ENCODE measurements at regions not wholly inside any gene's neighbourhood (a gene's known extent, or its start where the extent isn't known, plus 50 kb on each side); places are given as distances from the start of the nearest gene placed in this dataset.

GRCh38 chr16:50472472-50472871, 75.7 kb upstream of the NKD1 start:
- no peaks in the 10 kb centered on the region for H3F3A ChIP-seq (ENCODE audit: low read depth)
- no peak for TF ChIP-seq CTCF (conservative IDR thresholded peaks at IDR 0.05; ENCODE audit: low read length)
- TF ChIP-seq EZH2phosphoT487 (IDR thresholded peaks at IDR 0.05; ENCODE audit: borderline replicate concordance) = no peak
- no peak overlapping the region for H3K4me2 ChIP-seq (ENCODE audit: low read depth, low read length, poor library complexity, severe bottlenecking)
- no peaks in the 10 kb centered on the region for H3K4me1 ChIP-seq (ENCODE audit: insufficient read depth, low read length, poor library complexity, severe bottlenecking)
- H3K9me2 ChIP-seq (replicated peaks; ENCODE audit: low read depth, low read length) = no peaks in the 10 kb centered on the region
- no peak overlapping the region for H2AFZ ChIP-seq (ENCODE audit: low read length)
- no peaks in the 10 kb centered on the region for H3K79me2 ChIP-seq (ENCODE audit: insufficient read depth, low read length)
- H3K4me3 ChIP-seq (ENCODE audit: low read length, poor library complexity, severe bottlenecking) = no peak overlapping the region
- no peaks in the 10 kb centered on the region for H3K27me3 ChIP-seq (ENCODE audit: insufficient read depth, low read length, poor library complexity, severe bottlenecking)
- H3K36me3 ChIP-seq (ENCODE audit: insufficient read depth, low read length) = no peaks in the 10 kb centered on the region
- H4K20me1 ChIP-seq (ENCODE audit: insufficient read depth, low read length, poor library complexity, severe bottlenecking) = no peaks in the 10 kb centered on the region
- H3K9me3 ChIP-seq (ENCODE audit: insufficient read depth, low read depth, low read length) = no peaks in the 10 kb centered on the region
- no peak overlapping the region for H3K9ac ChIP-seq (ENCODE audit: low read depth, low read length, poor library complexity, severe bottlenecking)

GRCh38 chr16:50470687-50471086, 77.5 kb upstream of the NKD1 start:
- Histone ChIP-seq H3K36me3 (ENCODE audit: insufficient read depth, low read length) (no peaks in the 10 kb centered on the region), H3K79me2 (ENCODE audit: insufficient read depth, low read length) (no peaks in the 10 kb centered on the region), H3K9me3 (ENCODE audit: insufficient read depth, low read depth, low read length) (no peaks in the 10 kb centered on the region), H3K27me3 (ENCODE audit: insufficient read depth, low read length, poor library complexity, severe bottlenecking) (no peaks in the 10 kb centered on the region), H3K9ac (ENCODE audit: low read depth, low read length, poor library complexity, severe bottlenecking) (no peak overlapping the region), H2AFZ (ENCODE audit: low read length) (no peak overlapping the region), H4K20me1 (ENCODE audit: insufficient read depth, low read length, poor library complexity, severe bottlenecking) (no peaks in the 10 kb centered on the region), H3K4me3 (ENCODE audit: low read length, poor library complexity, severe bottlenecking) (no peak overlapping the region), H3K4me1 (ENCODE audit: insufficient read depth, low read length, poor library complexity, severe bottlenecking) (no peaks in the 10 kb centered on the region), H3F3A (ENCODE audit: low read depth) (no peaks in the 10 kb centered on the region), H3K9me2 (replicated peaks; ENCODE audit: low read depth, low read length) (no peaks in the 10 kb centered on the region), H3K4me2 (ENCODE audit: low read depth, low read length, poor library complexity, severe bottlenecking) (no peak overlapping the region)
- no peak for TF ChIP-seq CTCF (conservative IDR thresholded peaks at IDR 0.05; ENCODE audit: low read length)
- no peak for TF ChIP-seq EZH2phosphoT487 (IDR thresholded peaks at IDR 0.05; ENCODE audit: borderline replicate concordance)

GRCh38 chr16:50469744-50470321, 78.4 kb upstream of the NKD1 start:
- Histone ChIP-seq H3F3A (ENCODE audit: low read depth) (no peaks in the 10 kb centered on the region), H3K4me2 (ENCODE audit: low read depth, low read length, poor library complexity, severe bottlenecking) (no peak overlapping the region), H3K4me3 (ENCODE audit: low read length, poor library complexity, severe bottlenecking) (no peak overlapping the region), H3K9me2 (replicated peaks; ENCODE audit: low read depth, low read length) (no peaks in the 10 kb centered on the region), H3K9ac (ENCODE audit: low read depth, low read length, poor library complexity, severe bottlenecking) (no peak overlapping the region), H4K20me1 (ENCODE audit: insufficient read depth, low read length, poor library complexity, severe bottlenecking) (no peaks in the 10 kb centered on the region), H3K4me1 (ENCODE audit: insufficient read depth, low read length, poor library complexity, severe bottlenecking) (no peaks in the 10 kb centered on the region), H3K79me2 (ENCODE audit: insufficient read depth, low read length) (no peaks in the 10 kb centered on the region), H3K36me3 (ENCODE audit: insufficient read depth, low read length) (no peaks in the 10 kb centered on the region), H3K9me3 (ENCODE audit: insufficient read depth, low read depth, low read length) (no peaks in the 10 kb centered on the region), H2AFZ (ENCODE audit: low read length) (no peak overlapping the region), H3K27me3 (ENCODE audit: insufficient read depth, low read length, poor library complexity, severe bottlenecking) (no peaks in the 10 kb centered on the region)
- TF ChIP-seq EZH2phosphoT487 (IDR thresholded peaks at IDR 0.05; ENCODE audit: borderline replicate concordance) (no peak), CTCF (conservative IDR thresholded peaks at IDR 0.05; ENCODE audit: low read length) (no peak)
